IMR-90 (cell line): ENCODE measurements at regions not wholly inside any gene's neighbourhood (a gene's known extent, or its start where the extent isn't known, plus 50 kb on each side); places are given as distances from the start of the nearest gene placed in this dataset.

Experiments used
- BHLHE40 ChIP-seq: fragments of 150-350 bp; IDR thresholded peaks from 2 replicates; pipeline ENCODE4 v1.6.1; 2016; ENCODE audit warnings: mild to moderate bottlenecking, low read depth, low read length
- CEBPB ChIP-seq: IDR thresholded peaks from 2 replicates; pipeline ENCODE4 v1.6.1; 2012; ENCODE audit warnings: low read depth, low read length, improper control_type of control experiment
- ELK1 ChIP-seq: fragments of 150-350 bp; IDR thresholded peaks from 2 replicates; pipeline ENCODE4 v1.6.1; 2016; ENCODE audit warnings: low read depth, mild to moderate bottlenecking, low read length, moderate library complexity, borderline replicate concordance
- MAFK ChIP-seq: IDR thresholded peaks from 2 replicates; pipeline ENCODE4 v1.6.1; 2012; ENCODE audit warnings: low read depth, low read length, improper control_type of control experiment
- MAZ ChIP-seq: IDR thresholded peaks from 2 replicates; pipeline ENCODE4 v1.6.1; 2012; ENCODE audit warnings: low read depth, mild to moderate bottlenecking, low read length, improper control_type of control experiment, moderate library complexity, borderline replicate concordance
- MXI1 ChIP-seq: IDR thresholded peaks from 2 replicates; pipeline ENCODE4 v1.6.1; 2012; ENCODE audit warnings: low read depth, mild to moderate bottlenecking, low read length, moderate library complexity, borderline replicate concordance
- NFE2L2 ChIP-seq: fragments of 150-350 bp; IDR thresholded peaks from 2 replicates; pipeline ENCODE4 v1.6.1; 2016; ENCODE audit warnings: low read depth, mild to moderate bottlenecking, low read length
- POLR2A ChIP-seq: IDR thresholded peaks from 2 replicates; pipeline ENCODE4 v1.6.1; 2012; ENCODE audit warnings: mild to moderate bottlenecking, low read depth, low read length
- RAD21 ChIP-seq: IDR thresholded peaks from 2 replicates; pipeline ENCODE4 v1.6.1; 2012; ENCODE audit warnings: low read length, improper control_type of control experiment
- RFX5 ChIP-seq: IDR thresholded peaks from 2 replicates; pipeline ENCODE4 v1.8.0; 2012; ENCODE audit warnings: low read depth, mild to moderate bottlenecking, low read length, moderate library complexity
- SMC3 ChIP-seq: fragments of 150-350 bp; IDR thresholded peaks from 2 replicates; pipeline ENCODE4 v1.6.1; 2016; ENCODE audit warnings: low read depth, mild to moderate bottlenecking, antibody characterized with exemption, low read length, moderate library complexity
- TF ChIP-seq, protein P1 (sequence below): conservative IDR thresholded peaks from 2 replicates; pipeline ENCODE4 v1.5.1; 2012; ENCODE audit warnings: mild to moderate bottlenecking, low read depth, low read length, improper control_type of control experiment
- TF ChIP-seq, protein P2 (sequence below): fragments of 150-350 bp; IDR thresholded peaks from 2 replicates; pipeline ENCODE4 v1.6.1; 2017; ENCODE audit warnings: mild to moderate bottlenecking, antibody characterized with exemption, low read length, low read depth

DNA sequence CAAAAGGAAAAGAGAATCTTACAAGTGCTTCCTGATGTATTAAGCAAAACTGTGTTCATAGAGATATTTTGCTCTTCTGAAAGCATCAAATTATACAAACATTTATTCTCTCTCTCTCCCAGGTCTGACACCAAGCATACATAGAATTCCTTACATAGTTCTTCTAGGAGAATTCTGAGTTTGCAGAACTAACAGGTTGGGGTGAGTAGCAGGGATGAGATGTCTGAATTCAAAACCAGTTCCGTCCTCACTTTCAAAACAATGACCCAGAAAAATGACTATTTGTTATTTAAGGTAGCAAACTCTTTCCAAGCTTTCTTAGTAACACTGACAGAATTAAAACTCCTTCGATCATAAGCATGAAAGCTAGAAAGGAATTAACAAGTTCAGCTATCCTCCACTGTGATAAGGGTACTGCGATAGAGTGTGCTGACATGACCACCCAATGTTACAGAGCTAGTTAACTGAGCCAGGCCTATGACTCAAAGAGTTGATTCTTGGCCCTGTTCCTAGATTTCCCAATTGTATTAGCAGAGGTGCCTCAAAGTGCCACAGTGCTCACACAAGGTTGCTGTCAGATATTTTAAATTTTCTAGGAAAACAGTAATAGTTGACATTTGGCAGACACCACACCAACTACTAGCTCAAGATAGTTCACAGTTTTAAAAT is 85.8 kb upstream of the SETBP1 start:
- TF ChIP-seq, protein P1, sequence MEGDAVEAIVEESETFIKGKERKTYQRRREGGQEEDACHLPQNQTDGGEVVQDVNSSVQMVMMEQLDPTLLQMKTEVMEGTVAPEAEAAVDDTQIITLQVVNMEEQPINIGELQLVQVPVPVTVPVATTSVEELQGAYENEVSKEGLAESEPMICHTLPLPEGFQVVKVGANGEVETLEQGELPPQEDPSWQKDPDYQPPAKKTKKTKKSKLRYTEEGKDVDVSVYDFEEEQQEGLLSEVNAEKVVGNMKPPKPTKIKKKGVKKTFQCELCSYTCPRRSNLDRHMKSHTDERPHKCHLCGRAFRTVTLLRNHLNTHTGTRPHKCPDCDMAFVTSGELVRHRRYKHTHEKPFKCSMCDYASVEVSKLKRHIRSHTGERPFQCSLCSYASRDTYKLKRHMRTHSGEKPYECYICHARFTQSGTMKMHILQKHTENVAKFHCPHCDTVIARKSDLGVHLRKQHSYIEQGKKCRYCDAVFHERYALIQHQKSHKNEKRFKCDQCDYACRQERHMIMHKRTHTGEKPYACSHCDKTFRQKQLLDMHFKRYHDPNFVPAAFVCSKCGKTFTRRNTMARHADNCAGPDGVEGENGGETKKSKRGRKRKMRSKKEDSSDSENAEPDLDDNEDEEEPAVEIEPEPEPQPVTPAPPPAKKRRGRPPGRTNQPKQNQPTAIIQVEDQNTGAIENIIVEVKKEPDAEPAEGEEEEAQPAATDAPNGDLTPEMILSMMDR: no peak
- TF ChIP-seq POLR2A (no peak), MAZ (no peak), ELK1 (no peak), MXI1 (no peak), SMC3 (no peak), CEBPB (peak; percentile 52; the same call in 1 of the 2 replicates), BHLHE40 (no peak), RFX5 (no peak), NFE2L2 (no peak), RAD21 (no peak), MAFK (no peak)
- TF ChIP-seq, protein P2, sequence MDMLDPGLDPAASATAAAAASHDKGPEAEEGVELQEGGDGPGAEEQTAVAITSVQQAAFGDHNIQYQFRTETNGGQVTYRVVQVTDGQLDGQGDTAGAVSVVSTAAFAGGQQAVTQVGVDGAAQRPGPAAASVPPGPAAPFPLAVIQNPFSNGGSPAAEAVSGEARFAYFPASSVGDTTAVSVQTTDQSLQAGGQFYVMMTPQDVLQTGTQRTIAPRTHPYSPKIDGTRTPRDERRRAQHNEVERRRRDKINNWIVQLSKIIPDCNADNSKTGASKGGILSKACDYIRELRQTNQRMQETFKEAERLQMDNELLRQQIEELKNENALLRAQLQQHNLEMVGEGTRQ: no peak
